Hindlimb muscle (tissue), 1 donor: ENCODE measurements at regions not wholly inside any gene's neighbourhood (a gene's known extent, or its start where the extent isn't known, plus 50 kb on each side); places are given as distances from the start of the nearest gene placed in this dataset.
"Not testable (repeated sequence)": the region's sequence is repeated elsewhere in the genome, so short reads cannot be mapped to it uniquely, and the experiment has no call there.

ENCODE experiments used
- DNase-seq: peaks from one replicate; pipeline ENCODE4 v3.0.0-alpha.2; 2013

- no peak for DNase-seq
Observed at GRCh38 chr5:125639858-125640257, 783.4 kb upstream of the GRAMD2B start.

- no peak for DNase-seq
Observed at GRCh38 chr5:125652761-125653160, 770.4 kb upstream of the GRAMD2B start.

- DNase-seq = no peak
Observed at GRCh38 chr5:125654392-125654791, 768.8 kb upstream of the GRAMD2B start.

- DNase-seq = no peak
Observed at GRCh38 chr5:125655156-125655555, 768.1 kb upstream of the GRAMD2B start.

GRCh38 chr5:125657936-125658335 is 765.3 kb upstream of the GRAMD2B start:
- DNase-seq = no peak

- peak; percentile 29 for DNase-seq
Observed at GRCh38 chr5:125659316-125660023, 763.7 kb upstream of the GRAMD2B start.

GRCh38 chr5:125660231-125660895 is 762.8 kb upstream of the GRAMD2B start:
- no peak for DNase-seq

GRCh38 chr5:125661584-125661983 is 761.6 kb upstream of the GRAMD2B start:
- DNase-seq = no peak

GRCh38 chr5:125668884-125669283 is 754.3 kb upstream of the GRAMD2B start:
- DNase-seq = no peak

GRCh38 chr5:125673359-125673950 is 749.8 kb upstream of the GRAMD2B start:
- no peak for DNase-seq

GRCh38 chr5:125679522-125679921 is 743.7 kb upstream of the GRAMD2B start:
- no peak for DNase-seq

GRCh38 chr5:125683669-125684068 is 739.5 kb upstream of the GRAMD2B start:
- DNase-seq = no peak

GRCh38 chr5:125685771-125686170 is 737.4 kb upstream of the GRAMD2B start:
- no peak for DNase-seq

- not testable (repeated sequence) for DNase-seq
Observed at GRCh38 chr5:125691738-125692530, 731.3 kb upstream of the GRAMD2B start.

GRCh38 chr5:125695996-125696655 is 727.1 kb upstream of the GRAMD2B start:
- peak; percentile 75 for DNase-seq

GRCh38 chr5:125696762-125697161 is 726.4 kb upstream of the GRAMD2B start:
- peak; percentile 74 for DNase-seq

- DNase-seq = no peak
Observed at GRCh38 chr5:125698420-125698819, 724.8 kb upstream of the GRAMD2B start.

- DNase-seq = no peak
Observed at GRCh38 chr5:125699860-125700259, 723.3 kb upstream of the GRAMD2B start.

GRCh38 chr5:125700380-125700861 is 722.8 kb upstream of the GRAMD2B start:
- DNase-seq = no peak

GRCh38 chr5:125703616-125704015 is 719.6 kb upstream of the GRAMD2B start:
- DNase-seq = no peak

GRCh38 chr5:125704888-125705287 is 718.3 kb upstream of the GRAMD2B start:
- no peak for DNase-seq

GRCh38 chr5:125708583-125708982 is 714.6 kb upstream of the GRAMD2B start:
- no peak for DNase-seq
